Natural killer cell (primary cell): ENCODE measurements at regions not wholly inside any gene's neighbourhood (a gene's known extent, or its start where the extent isn't known, plus 50 kb on each side); places are given as distances from the start of the nearest gene placed in this dataset.

Experiments used
- ATAC-seq, 3 donors: fragments of 150-1000 bp in 2 of 3; fragments of 200-7000 bp in 1 of 3; cut with Tn5 transposase; 1 replicate in 1 of 3; 2 replicates in 2 of 3; pipeline ENCODE4 v1.10.0; 2021; ENCODE audit warnings: mild to moderate bottlenecking in 2 of 3, moderate library complexity in 2 of 3
- DNase-seq, 2 donors: peaks; one replicate each; pipeline versions ENCODE4 v3.0.0 to v3.0.0-alpha.2; 2013 to 2021; ENCODE audit warnings: mixed read lengths in 1 of 2
- H3K27ac ChIP-seq: one replicate; pipeline ENCODE4 v1.5.1; 2013; ENCODE audit warnings: mild to moderate bottlenecking, low read length
- H3K27me3 ChIP-seq: one replicate; pipeline ENCODE4 v1.6.1; 2013; ENCODE audit warnings: low read length; ENCODE audit not compliant: control insufficient read depth, insufficient read depth
- H3K36me3 ChIP-seq: one replicate; pipeline ENCODE4 v1.6.1; 2013; ENCODE audit warnings: low read length; ENCODE audit not compliant: control insufficient read depth, insufficient read depth
- H3K4me1 ChIP-seq: one replicate; pipeline ENCODE4 v1.6.1; 2013; ENCODE audit warnings: low read length; ENCODE audit not compliant: control insufficient read depth, insufficient read depth
- H3K4me3 ChIP-seq: one replicate; pipeline ENCODE4 v1.5.1; 2013; ENCODE audit warnings: low read length
- H3K9me3 ChIP-seq: one replicate; pipeline ENCODE4 v1.6.1; 2013; ENCODE audit warnings: low read length; ENCODE audit not compliant: control insufficient read depth, insufficient read depth
- H3K27ac Mint-ChIP-seq, 2 donors: one replicate each; pipeline ENCODE4 v1.8.0; 2022; ENCODE audit warnings: mild to moderate bottlenecking in 2 of 2, mixed read lengths in 2 of 2, moderate library complexity in 1 of 2
- H3K27me3 Mint-ChIP-seq, 2 donors: one replicate each; pipeline ENCODE4 v1.8.0; 2022; ENCODE audit warnings: low read depth in 2 of 2, mixed read lengths in 2 of 2
- H3K36me3 Mint-ChIP-seq: one replicate; pipeline ENCODE4 v1.8.0; 2022; ENCODE audit warnings: mixed read lengths
- H3K4me1 Mint-ChIP-seq, 2 donors: one replicate each; pipeline ENCODE4 v1.8.0; 2022; ENCODE audit warnings: mixed read lengths in 2 of 2
- H3K4me3 Mint-ChIP-seq: one replicate; pipeline ENCODE4 v1.8.0; 2022; ENCODE audit warnings: mild to moderate bottlenecking, moderate library complexity, mixed read lengths
- H3K9me3 Mint-ChIP-seq, 2 donors: one replicate each; pipeline ENCODE4 v1.8.0; 2022; ENCODE audit warnings: mixed read lengths in 2 of 2
- WGBS: methylation state at CpG from one replicate; pipeline ENCODE4 v1.1.7; 2013; ENCODE audit warnings: missing lambda C conversion rate; ENCODE audit not compliant: insufficient coverage; 5-methylcytosine and 5-hydroxymethylcytosine counted together
- intact Hi-C: fragments of 100-400 bp; cut with micrococcal nuclease; formaldehyde crosslinking; loops from one replicate; pipeline ENCODE4 v1.14.2; 2022
- TF ChIP-seq, protein P1 (sequence below): fragments of 200-600 bp; IDR thresholded peaks from one replicate; pipeline ENCODE4 v1.8.0; 2022; ENCODE audit warnings: antibody characterized with exemption

GRCh38 chr1:38641661-38642060 is 217.9 kb downstream of the RRAGC start:
- intact Hi-C loops, result no loop called here
- H3K4me3 Mint-ChIP-seq, result no peak overlapping the region
- 89% methylated on average over 7 of the region's 7 CpGs for WGBS
- peaks cover 0 to 2% of the 10 kb centered on the region in 2 donors for H3K9me3 Mint-ChIP-seq
- H3K9me3 ChIP-seq, result no peaks in the 10 kb centered on the region
- TF ChIP-seq, protein P1, sequence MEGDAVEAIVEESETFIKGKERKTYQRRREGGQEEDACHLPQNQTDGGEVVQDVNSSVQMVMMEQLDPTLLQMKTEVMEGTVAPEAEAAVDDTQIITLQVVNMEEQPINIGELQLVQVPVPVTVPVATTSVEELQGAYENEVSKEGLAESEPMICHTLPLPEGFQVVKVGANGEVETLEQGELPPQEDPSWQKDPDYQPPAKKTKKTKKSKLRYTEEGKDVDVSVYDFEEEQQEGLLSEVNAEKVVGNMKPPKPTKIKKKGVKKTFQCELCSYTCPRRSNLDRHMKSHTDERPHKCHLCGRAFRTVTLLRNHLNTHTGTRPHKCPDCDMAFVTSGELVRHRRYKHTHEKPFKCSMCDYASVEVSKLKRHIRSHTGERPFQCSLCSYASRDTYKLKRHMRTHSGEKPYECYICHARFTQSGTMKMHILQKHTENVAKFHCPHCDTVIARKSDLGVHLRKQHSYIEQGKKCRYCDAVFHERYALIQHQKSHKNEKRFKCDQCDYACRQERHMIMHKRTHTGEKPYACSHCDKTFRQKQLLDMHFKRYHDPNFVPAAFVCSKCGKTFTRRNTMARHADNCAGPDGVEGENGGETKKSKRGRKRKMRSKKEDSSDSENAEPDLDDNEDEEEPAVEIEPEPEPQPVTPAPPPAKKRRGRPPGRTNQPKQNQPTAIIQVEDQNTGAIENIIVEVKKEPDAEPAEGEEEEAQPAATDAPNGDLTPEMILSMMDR, result no peak
- no peaks in the 10 kb centered on the region for H3K36me3 ChIP-seq
- H3K27ac ChIP-seq, result no peak overlapping the region
- DNase-seq, result no peak
- H3K27me3 Mint-ChIP-seq, result peaks cover 21 to 43% of the 10 kb centered on the region in 2 donors
- H3K4me1 Mint-ChIP-seq, result no peaks in the 10 kb centered on the region
- no peak overlapping the region for H3K27ac Mint-ChIP-seq
- H3K27me3 ChIP-seq, result peaks cover 4% of the 10 kb centered on the region
- H3K4me3 ChIP-seq, result no peak overlapping the region
- H3K36me3 Mint-ChIP-seq, result no peaks in the 10 kb centered on the region
- no peak for ATAC-seq
- no peaks in the 10 kb centered on the region for H3K4me1 ChIP-seq

- H3K4me3 Mint-ChIP-seq, result no peak overlapping the region
- no peak for DNase-seq
- 76% methylated on average over 4 of the region's 4 CpGs for WGBS
- Histone ChIP-seq H3K4me3 (no peak overlapping the region), H3K27me3 (peaks cover 6% of the 10 kb centered on the region), H3K9me3 (no peaks in the 10 kb centered on the region), H3K36me3 (no peaks in the 10 kb centered on the region), H3K27ac (no peak overlapping the region), H3K4me1 (no peaks in the 10 kb centered on the region)
- peaks cover 0 to 2% of the 10 kb centered on the region in 2 donors for H3K9me3 Mint-ChIP-seq
- H3K27me3 Mint-ChIP-seq, result peaks cover 24 to 51% of the 10 kb centered on the region in 2 donors
- H3K36me3 Mint-ChIP-seq, result no peaks in the 10 kb centered on the region
- intact Hi-C loops, result no loop called here
- ATAC-seq, result no peak
- H3K4me1 Mint-ChIP-seq, result no peaks in the 10 kb centered on the region
- no peak overlapping the region for H3K27ac Mint-ChIP-seq
- TF ChIP-seq, protein P1, result no peak
These were observed 219.2 kb downstream of the RRAGC start for GRCh38 chr1:38640371-38640770.

DNA sequence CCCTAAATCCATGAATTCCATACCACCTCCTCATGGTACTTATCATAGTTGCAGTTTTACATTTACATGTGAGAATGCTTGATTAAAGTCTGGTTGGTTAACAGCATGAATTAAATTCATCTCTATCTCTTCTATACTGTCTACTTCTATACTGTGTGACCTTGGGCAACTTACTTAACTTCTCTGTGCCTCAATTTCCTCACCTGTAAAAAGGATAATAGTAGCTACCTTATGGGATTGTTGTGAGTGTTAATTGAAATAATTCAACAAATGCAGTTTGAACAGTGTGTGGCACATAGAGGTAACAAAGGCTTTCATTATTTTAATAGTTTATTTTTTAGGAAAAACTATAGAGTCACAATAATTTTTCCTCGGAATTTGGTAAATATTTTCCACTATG is 231.3 kb downstream of the RRAGC start:
- no peak for DNase-seq
- Histone ChIP-seq H3K4me1 (no peaks in the 10 kb centered on the region), H3K36me3 (no peaks in the 10 kb centered on the region), H3K4me3 (no peak overlapping the region), H3K9me3 (no peaks in the 10 kb centered on the region), H3K27me3 (no peaks in the 10 kb centered on the region), H3K27ac (no peak overlapping the region)
- no peak overlapping the region for H3K27ac Mint-ChIP-seq
- no peaks in the 10 kb centered on the region for H3K4me1 Mint-ChIP-seq
- WGBS, result no CpG with 5 or more reads among the region's 1 CpG
- ATAC-seq, result no peak
- no peaks in the 10 kb centered on the region for H3K36me3 Mint-ChIP-seq
- no peak overlapping the region for H3K4me3 Mint-ChIP-seq
- no peaks in the 10 kb centered on the region for H3K9me3 Mint-ChIP-seq
- TF ChIP-seq, protein P1, result no peak
- intact Hi-C loops, result no loop called here
- H3K27me3 Mint-ChIP-seq, result peaks cover 13 to 20% of the 10 kb centered on the region in 2 donors

DNA sequence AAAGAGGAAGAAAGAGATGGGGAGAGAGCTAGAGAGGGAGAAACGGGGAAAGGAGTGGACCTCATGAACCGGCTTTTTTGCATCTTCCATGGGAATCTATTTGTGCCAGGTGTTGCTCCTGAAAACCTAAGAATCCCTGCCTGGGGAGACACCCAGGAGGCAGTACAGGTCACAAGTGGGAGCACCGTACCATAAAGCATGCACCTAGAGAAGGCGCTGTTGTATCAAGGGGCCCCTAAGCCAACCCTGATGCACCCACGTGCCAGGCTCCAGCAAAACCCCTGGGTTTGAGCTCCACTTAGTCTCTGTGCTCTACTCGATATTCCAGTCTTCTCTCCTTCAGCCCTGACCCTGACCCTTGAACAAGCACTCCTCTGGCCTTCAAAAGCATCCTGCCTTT is 233.6 kb downstream of the RRAGC start:
- H3K4me3 ChIP-seq, result no peak overlapping the region
- Mint-ChIP-seq H3K36me3 (no peaks in the 10 kb centered on the region), H3K9me3 (no peaks in the 10 kb centered on the region), H3K4me3 (no peak overlapping the region), H3K27me3 (peaks cover 9 to 12% of the 10 kb centered on the region in 2 donors), H3K4me1 (no peaks in the 10 kb centered on the region), H3K27ac (no peak overlapping the region)
- no peaks in the 10 kb centered on the region for H3K36me3 ChIP-seq
- TF ChIP-seq, protein P1, result no peak
- DNase-seq (no peak), ATAC-seq (no peak)
- H3K4me1 ChIP-seq, result no peaks in the 10 kb centered on the region
- H3K27ac ChIP-seq, result no peak overlapping the region
- WGBS, result 83% methylated on average over 6 of the region's 6 CpGs
- no peaks in the 10 kb centered on the region for H3K27me3 ChIP-seq
- intact Hi-C loops, result no loop called here
- H3K9me3 ChIP-seq, result no peaks in the 10 kb centered on the region
